Stomach (tissue), 4 donors: ENCODE measurements at regions not wholly inside any gene's neighbourhood (a gene's known extent, or its start where the extent isn't known, plus 50 kb on each side); places are given as distances from the start of the nearest gene placed in this dataset.

ENCODE experiments used
- POLR2A ChIP-seq, 4 donors: fragments of 450-650 bp; IDR thresholded peaks; one replicate each; pipeline ENCODE4 v1.6.1; 2016; ENCODE audit warnings: antibody characterized with exemption in 4 of 4, control low read depth in 2 of 4, mild to moderate bottlenecking in 1 of 4, moderate library complexity in 1 of 4
- POLR2AphosphoS5 ChIP-seq, 3 donors: sonication (generic); formaldehyde crosslinking; IDR thresholded peaks; one replicate each; pipeline ENCODE4 v1.6.1; 2016; ENCODE audit warnings: antibody characterized with exemption in 3 of 3
- TF ChIP-seq, protein P1 (sequence below), 7 experiments: fragments of 450-650 bp in 4 of 7; fragments of 200-600 bp in 3 of 7; sonication (generic) in 3 of 7; IDR thresholded peaks; one replicate each; pipeline ENCODE4 v1.5.1; 2016 to 2019; ENCODE audit warnings: antibody characterized with exemption in 7 of 7, control low read depth in 2 of 7, mild to moderate bottlenecking in 1 of 7

DNA sequence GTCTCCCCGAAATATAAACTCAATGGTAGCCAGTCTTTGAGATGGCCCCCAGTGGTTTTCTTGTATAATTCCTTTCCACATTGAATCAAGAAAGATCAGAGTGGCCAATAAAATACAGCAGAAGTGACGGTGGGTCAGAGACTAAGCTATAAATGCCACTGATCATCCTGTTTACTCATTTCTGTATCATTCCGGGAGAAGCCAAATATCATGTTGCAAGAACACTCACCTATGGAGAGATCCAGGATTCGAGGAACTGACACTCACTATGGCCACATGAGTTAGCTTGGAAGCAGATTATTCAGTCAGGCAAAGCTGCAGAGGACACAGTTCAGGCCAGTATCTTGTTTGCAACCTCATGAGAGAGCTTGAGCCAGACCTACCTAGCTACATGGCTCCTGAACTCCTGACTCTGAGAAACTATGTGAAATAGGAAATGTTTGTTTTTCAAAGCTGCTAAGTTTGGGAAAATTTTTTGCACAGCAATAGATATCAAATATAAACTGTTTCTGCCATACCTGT, 132.4 kb upstream of the ADGRF1 start:
- TF ChIP-seq, protein P1, sequence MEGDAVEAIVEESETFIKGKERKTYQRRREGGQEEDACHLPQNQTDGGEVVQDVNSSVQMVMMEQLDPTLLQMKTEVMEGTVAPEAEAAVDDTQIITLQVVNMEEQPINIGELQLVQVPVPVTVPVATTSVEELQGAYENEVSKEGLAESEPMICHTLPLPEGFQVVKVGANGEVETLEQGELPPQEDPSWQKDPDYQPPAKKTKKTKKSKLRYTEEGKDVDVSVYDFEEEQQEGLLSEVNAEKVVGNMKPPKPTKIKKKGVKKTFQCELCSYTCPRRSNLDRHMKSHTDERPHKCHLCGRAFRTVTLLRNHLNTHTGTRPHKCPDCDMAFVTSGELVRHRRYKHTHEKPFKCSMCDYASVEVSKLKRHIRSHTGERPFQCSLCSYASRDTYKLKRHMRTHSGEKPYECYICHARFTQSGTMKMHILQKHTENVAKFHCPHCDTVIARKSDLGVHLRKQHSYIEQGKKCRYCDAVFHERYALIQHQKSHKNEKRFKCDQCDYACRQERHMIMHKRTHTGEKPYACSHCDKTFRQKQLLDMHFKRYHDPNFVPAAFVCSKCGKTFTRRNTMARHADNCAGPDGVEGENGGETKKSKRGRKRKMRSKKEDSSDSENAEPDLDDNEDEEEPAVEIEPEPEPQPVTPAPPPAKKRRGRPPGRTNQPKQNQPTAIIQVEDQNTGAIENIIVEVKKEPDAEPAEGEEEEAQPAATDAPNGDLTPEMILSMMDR (IDR thresholded peaks at IDR 0.05) = no peak
- no peak for TF ChIP-seq POLR2AphosphoS5 (IDR thresholded peaks at IDR 0.05)
- TF ChIP-seq POLR2A (IDR thresholded peaks at IDR 0.05) = no peak
